MM.1S (cell line): ENCODE measurements at regions not wholly inside any gene's neighbourhood (a gene's known extent, or its start where the extent isn't known, plus 50 kb on each side); places are given as distances from the start of the nearest gene placed in this dataset.

ENCODE experiments used
- EZH2 ChIP-seq: fragments of 300-600 bp; sonication (generic); optimal IDR thresholded peaks from 2 replicates; pipeline ENCODE3; 2017; ENCODE audit warnings: low read depth, mild to moderate bottlenecking, antibody characterized with exemption, low read length, mixed read lengths
- EZH2phosphoT487 ChIP-seq: fragments of 300-600 bp; sonication (generic); IDR thresholded peaks from 2 replicates; pipeline ENCODE4 v1.6.1; 2018; ENCODE audit warnings: antibody characterized with exemption, low read length
- TF ChIP-seq, protein P1 (sequence below): fragments of 300-600 bp; sonication (generic); IDR thresholded peaks from 2 replicates; pipeline ENCODE4 v1.5.1; 2016; ENCODE audit warnings: antibody characterized with exemption, low read length, mixed read lengths

GRCh38 chr4:144294211-144294610 lies 153.7 kb upstream of the GYPA start:
- TF ChIP-seq, protein P1, sequence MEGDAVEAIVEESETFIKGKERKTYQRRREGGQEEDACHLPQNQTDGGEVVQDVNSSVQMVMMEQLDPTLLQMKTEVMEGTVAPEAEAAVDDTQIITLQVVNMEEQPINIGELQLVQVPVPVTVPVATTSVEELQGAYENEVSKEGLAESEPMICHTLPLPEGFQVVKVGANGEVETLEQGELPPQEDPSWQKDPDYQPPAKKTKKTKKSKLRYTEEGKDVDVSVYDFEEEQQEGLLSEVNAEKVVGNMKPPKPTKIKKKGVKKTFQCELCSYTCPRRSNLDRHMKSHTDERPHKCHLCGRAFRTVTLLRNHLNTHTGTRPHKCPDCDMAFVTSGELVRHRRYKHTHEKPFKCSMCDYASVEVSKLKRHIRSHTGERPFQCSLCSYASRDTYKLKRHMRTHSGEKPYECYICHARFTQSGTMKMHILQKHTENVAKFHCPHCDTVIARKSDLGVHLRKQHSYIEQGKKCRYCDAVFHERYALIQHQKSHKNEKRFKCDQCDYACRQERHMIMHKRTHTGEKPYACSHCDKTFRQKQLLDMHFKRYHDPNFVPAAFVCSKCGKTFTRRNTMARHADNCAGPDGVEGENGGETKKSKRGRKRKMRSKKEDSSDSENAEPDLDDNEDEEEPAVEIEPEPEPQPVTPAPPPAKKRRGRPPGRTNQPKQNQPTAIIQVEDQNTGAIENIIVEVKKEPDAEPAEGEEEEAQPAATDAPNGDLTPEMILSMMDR, result no peak
- TF ChIP-seq EZH2, result no peak
- TF ChIP-seq EZH2phosphoT487, result no peak
